ENCODE measurements at regions not wholly inside any gene's neighbourhood (a gene's known extent, or its start where the extent isn't known, plus 50 kb on each side); places are given as distances from the start of the nearest gene placed in this dataset.

DNA sequence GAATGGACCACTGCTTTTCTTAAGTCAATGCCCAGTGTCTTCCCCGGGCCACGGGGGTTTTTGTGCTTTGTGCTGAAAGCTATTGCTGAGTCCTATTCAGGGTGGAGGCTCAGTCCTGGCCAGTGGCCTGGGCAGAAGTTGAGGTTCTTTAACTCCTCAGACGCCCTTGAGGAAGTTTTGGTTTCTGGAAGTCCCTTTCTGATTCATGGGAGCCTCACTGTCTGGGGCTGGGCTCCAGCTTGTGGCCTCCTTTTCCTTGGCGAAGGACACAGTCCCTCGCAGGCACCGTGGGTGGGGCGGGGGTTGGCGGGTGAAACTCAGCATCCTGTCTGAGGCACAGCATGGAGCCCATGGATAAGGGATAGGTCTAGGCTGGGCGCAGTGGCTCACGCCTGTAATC lies 465.2 kb upstream of the HS6ST1 start:
- CTCF ChIA-PET = no interaction called here
- Mint-ChIP-seq H3K27ac (no peak overlapping the region), H3K9me3 (peaks cover 8% of the 10 kb centered on the region), H3K27me3 (no peaks in the 10 kb centered on the region), H3K4me3 (no peak overlapping the region), H3K4me1 (no peaks in the 10 kb centered on the region), H3K36me3 (ENCODE audit: low read depth) (no peaks in the 10 kb centered on the region)
- peak; percentile 3 for DNase-seq
- POLR2A ChIA-PET = no interaction called here

DNA sequence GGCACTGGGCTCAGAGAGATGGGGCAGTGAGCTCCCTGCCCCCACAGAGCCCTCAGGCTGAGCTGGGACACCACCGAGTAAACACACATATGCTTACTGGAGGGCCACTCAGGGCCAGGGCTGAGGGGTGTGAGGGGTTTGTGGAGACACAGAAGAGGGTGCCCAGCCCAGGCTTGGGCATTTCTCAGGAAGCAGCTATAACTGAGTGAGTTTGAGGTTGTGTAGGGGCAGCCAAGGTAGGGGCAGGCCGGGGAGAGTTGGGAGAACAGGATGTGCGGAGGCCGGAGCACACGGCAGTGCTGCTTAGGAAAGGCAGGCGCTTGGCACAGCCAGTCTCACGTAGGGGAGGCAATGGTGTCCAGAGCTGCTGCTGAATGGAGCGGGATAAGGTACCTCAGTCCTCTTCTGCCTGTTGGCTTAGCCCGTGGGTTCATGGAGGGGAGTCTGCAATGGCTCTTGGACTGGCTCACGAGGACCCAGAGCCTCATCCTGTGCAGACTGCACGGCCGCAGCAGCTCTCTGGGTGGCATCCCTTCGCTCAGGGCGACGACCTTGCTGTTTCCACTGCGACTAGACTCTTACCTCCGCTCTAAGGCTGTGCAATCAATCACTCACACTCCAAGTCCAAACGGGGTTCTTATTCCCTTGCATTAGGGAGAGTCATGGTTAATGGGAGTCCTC lies 466.1 kb upstream of the HS6ST1 start:
- Mint-ChIP-seq H3K9me3 (peaks cover 9% of the 10 kb centered on the region), H3K36me3 (ENCODE audit: low read depth) (no peaks in the 10 kb centered on the region), H3K4me1 (no peaks in the 10 kb centered on the region), H3K27me3 (no peaks in the 10 kb centered on the region), H3K4me3 (no peak overlapping the region), H3K27ac (no peak overlapping the region)
- POLR2A ChIA-PET = no interaction called here
- peak; percentile 1 for DNase-seq
- CTCF ChIA-PET = no interaction called here

DNA sequence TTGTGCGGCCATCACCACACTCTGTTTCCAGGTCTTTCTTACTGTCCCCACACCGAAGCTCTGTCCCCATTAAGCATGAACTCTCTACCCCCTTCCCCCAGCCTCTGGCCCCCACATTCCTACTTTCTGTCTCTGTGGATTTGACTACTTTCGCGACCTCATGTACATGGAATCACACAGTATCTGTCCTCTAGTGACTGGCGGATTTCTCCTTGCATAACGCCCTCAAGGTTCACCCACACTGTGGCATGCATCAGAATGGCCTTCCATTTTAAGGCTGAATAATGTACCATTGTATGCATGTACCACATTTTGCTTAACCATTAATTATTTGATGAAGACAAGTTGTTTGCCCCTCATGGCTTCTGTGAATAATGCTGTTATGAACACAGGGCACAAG lies 467.6 kb upstream of the HS6ST1 start:
- no peak overlapping the region for H3K4me3 Mint-ChIP-seq
- ChIA-PET CTCF (no interaction called here), POLR2A (no interaction called here)
- no peaks in the 10 kb centered on the region for H3K4me1 Mint-ChIP-seq
- H3K27ac Mint-ChIP-seq = no peak overlapping the region
- peaks cover 9% of the 10 kb centered on the region for H3K9me3 Mint-ChIP-seq
- DNase-seq = no peak
- H3K36me3 Mint-ChIP-seq (ENCODE audit: low read depth) = no peaks in the 10 kb centered on the region
- no peaks in the 10 kb centered on the region for H3K27me3 Mint-ChIP-seq

DNA sequence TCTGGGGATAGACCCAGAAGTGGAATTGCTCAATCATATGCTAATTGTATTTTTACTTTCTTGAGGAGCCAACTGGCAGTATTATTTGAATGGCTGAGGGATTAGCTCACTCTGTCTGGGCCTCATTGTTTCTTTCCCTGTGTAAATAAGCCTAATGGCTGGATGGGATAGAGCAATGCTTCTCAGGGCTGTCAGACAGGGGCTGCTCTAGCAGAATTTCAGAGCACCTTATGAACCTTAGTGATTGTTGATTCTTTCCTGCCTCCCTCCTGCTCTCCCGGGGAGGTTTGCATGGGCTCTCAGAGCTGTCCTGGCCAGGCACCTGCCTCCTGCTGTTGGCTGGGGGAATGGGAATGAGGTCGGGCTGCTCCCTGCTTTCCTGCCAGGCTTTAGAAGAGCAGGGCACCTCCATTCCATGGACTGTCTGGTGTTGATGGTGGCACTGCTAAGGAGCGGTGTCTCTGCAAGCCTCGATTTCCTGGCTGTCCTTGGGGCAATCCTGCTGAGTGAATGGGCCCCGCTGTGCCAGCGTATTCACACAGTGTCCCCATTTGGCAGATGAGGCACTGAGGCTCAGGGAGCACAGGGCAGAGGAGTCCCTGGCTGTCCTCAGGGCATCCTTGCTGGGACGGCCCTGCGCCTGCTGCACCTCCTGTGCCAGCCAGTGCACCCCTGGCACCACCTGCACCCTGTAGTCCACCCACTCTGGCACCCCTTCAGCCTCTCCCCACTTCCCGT lies 468.2 kb upstream of the HS6ST1 start:
- H3K27me3 Mint-ChIP-seq = no peaks in the 10 kb centered on the region
- no peaks in the 10 kb centered on the region for H3K4me1 Mint-ChIP-seq

DNA sequence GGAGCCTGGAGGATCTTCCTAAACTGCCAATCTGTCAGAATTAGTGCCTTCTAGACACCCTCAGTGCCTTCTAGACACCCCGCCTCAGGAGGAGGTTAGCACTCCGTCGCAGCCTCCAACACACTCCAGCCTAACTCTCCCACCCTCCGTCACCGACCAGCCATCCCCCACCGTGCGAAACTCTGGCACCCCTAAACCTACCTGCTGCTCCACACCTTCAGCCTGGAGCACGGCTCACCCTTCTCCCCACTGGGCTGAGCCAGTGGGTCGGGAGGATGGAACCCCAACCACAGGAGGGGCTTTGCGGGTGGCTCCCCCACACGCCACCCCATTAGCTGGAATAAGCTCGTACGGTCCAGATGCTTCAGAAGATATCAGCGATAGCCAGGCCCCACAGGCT lies 468.9 kb upstream of the HS6ST1 start:
- peaks cover 9% of the 10 kb centered on the region for H3K9me3 Mint-ChIP-seq
- no peaks in the 10 kb centered on the region for H3K4me1 Mint-ChIP-seq
- DNase-seq = no peak
- no peaks in the 10 kb centered on the region for H3K36me3 Mint-ChIP-seq (ENCODE audit: low read depth)
- H3K27ac Mint-ChIP-seq = no peak overlapping the region
- ChIA-PET POLR2A (no interaction called here), CTCF (no interaction called here)
- no peaks in the 10 kb centered on the region for H3K27me3 Mint-ChIP-seq
- H3K4me3 Mint-ChIP-seq = no peak overlapping the region

More for the DNA sequence above, 468.2 kb upstream of the HS6ST1 start:
- ChIA-PET POLR2A (no interaction called here), CTCF (no interaction called here)
- no peak overlapping the region for H3K4me3 Mint-ChIP-seq
- H3K9me3 Mint-ChIP-seq = peaks cover 9% of the 10 kb centered on the region
- no peak overlapping the region for H3K27ac Mint-ChIP-seq
- peak; percentile 0 for DNase-seq
- no peaks in the 10 kb centered on the region for H3K36me3 Mint-ChIP-seq (ENCODE audit: low read depth)

DNA sequence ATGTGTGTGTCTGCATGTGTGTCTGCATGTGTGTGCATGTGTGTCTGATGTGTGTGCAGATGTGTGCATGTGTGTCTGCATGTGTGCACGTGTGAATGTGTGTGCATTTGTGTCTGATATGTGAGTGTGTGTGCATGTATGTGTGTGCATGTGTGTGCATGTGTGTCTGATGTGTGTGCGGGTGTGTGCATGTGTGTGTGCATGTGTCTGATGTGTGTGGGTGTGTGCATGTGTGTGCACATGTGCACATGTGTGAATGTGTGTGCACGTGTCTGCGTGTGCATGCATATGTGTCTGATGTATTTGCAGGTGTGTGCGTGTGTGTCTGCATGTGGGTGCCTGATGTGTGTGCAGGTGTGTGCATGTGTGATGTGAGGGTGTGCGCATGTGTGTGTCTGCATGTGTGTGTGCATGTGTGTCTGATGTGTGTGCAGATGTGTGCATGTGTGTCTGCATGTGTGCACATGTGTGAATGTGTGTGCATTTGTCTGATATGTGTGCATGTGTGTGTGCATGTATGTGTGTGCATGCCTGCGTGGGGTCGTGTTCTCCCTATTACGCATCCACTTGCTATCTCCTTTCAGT lies 470.1 kb upstream of the HS6ST1 start:
- CTCF ChIA-PET = no interaction called here
- POLR2A ChIA-PET = no interaction called here
- no peak for DNase-seq
- Mint-ChIP-seq H3K4me1 (no peaks in the 10 kb centered on the region), H3K27ac (no peak overlapping the region), H3K4me3 (no peak overlapping the region), H3K36me3 (ENCODE audit: low read depth) (no peaks in the 10 kb centered on the region), H3K27me3 (no peaks in the 10 kb centered on the region), H3K9me3 (peaks cover 9% of the 10 kb centered on the region)

DNA sequence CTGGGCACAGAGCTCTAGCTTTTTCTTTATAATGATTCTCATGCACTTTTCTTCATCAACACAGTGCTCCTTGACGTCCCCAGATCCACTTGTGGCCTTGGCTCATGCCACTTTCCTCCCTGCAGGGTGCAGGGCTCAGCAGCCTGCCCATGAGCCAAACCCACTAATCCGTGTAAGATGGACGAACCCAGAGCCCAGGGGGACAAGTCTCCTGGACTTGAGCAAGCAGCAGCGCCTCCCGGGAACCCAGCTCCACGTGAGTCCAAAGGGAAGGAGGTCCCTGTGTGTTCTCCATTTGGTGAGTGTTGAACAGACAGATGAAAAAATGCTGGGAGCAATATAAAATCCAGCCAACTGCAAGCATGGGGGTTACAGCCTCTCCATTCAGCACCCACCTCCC lies 470.6 kb upstream of the HS6ST1 start:
- ChIA-PET CTCF (no interaction called here), POLR2A (no interaction called here)
- H3K9me3 Mint-ChIP-seq = peaks cover 9% of the 10 kb centered on the region
- no peaks in the 10 kb centered on the region for H3K36me3 Mint-ChIP-seq (ENCODE audit: low read depth)
- no peaks in the 10 kb centered on the region for H3K4me1 Mint-ChIP-seq
- H3K4me3 Mint-ChIP-seq = no peak overlapping the region
- H3K27ac Mint-ChIP-seq = no peak overlapping the region
- no peaks in the 10 kb centered on the region for H3K27me3 Mint-ChIP-seq
- no peak for DNase-seq

DNA sequence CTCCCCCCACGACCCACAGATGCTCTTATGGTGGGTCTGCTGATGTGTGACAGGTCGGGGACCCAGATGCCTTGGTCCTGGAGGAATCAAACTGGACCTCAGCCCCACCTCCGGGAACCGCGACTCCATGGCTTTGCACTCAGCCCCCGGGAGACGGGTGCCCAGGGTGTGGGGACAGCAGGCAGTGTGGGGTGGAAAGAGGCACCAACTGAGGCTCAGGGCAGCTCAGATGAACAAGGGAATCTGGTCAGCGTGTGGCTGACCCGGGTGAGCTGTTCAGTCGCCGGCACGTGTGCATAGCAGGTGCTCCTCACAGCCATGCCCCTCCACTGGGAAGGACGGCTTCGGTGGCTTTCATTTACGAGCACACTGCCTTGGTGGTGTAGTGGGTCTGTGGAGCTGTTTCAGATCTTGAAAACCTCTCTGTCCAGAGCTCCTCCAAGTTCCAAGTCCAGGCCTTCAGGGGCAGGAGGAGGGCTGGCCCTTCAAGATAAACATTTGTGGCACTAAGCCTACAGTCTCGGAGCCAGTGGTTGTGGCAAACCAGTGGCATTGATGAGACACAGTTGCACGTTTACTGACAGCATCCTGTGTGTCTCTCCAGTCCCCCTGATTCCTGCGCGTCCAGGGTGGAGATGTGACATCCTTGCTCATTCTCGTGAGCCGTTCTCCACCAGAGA lies 471.2 kb upstream of the HS6ST1 start:
- no peak for DNase-seq
- H3K4me1 Mint-ChIP-seq = no peaks in the 10 kb centered on the region

DNA sequence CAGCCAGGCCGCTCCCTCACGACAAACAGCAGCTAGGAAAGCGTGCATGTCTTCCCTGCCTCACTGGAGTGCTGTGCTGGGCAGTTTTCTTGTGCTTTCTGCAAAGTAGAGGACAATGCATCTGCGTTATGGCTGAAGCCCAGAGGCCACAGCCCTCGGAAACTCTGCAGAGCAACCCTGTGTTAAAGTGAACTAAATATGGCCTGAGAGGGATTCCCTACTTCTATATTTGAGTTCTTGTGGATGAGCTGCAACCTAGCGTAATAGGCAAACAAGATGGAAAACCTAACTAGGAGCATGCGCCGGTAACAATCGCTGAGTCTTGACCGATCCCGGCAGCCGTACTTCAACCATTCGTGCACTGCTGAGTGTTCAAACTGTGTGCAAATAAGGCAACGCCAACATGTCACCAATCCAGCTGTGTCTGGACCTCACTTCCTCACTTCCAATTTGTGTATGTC lies 471.9 kb upstream of the HS6ST1 start:
- no peaks in the 10 kb centered on the region for H3K36me3 Mint-ChIP-seq (ENCODE audit: low read depth)
- no peak overlapping the region for H3K27ac Mint-ChIP-seq
- DNase-seq = no peak
- H3K4me1 Mint-ChIP-seq = no peaks in the 10 kb centered on the region
- CTCF ChIA-PET = no interaction called here
- POLR2A ChIA-PET = no interaction called here
- peaks cover 9% of the 10 kb centered on the region for H3K9me3 Mint-ChIP-seq
- no peaks in the 10 kb centered on the region for H3K27me3 Mint-ChIP-seq
- no peak overlapping the region for H3K4me3 Mint-ChIP-seq

More for the DNA sequence above, 471.2 kb upstream of the HS6ST1 start:
- peaks cover 9% of the 10 kb centered on the region for H3K9me3 Mint-ChIP-seq
- no peak overlapping the region for H3K27ac Mint-ChIP-seq
- no peaks in the 10 kb centered on the region for H3K36me3 Mint-ChIP-seq (ENCODE audit: low read depth)
- ChIA-PET POLR2A (no interaction called here), CTCF (no interaction called here)
- H3K4me3 Mint-ChIP-seq = no peak overlapping the region
- H3K27me3 Mint-ChIP-seq = no peaks in the 10 kb centered on the region

DNA sequence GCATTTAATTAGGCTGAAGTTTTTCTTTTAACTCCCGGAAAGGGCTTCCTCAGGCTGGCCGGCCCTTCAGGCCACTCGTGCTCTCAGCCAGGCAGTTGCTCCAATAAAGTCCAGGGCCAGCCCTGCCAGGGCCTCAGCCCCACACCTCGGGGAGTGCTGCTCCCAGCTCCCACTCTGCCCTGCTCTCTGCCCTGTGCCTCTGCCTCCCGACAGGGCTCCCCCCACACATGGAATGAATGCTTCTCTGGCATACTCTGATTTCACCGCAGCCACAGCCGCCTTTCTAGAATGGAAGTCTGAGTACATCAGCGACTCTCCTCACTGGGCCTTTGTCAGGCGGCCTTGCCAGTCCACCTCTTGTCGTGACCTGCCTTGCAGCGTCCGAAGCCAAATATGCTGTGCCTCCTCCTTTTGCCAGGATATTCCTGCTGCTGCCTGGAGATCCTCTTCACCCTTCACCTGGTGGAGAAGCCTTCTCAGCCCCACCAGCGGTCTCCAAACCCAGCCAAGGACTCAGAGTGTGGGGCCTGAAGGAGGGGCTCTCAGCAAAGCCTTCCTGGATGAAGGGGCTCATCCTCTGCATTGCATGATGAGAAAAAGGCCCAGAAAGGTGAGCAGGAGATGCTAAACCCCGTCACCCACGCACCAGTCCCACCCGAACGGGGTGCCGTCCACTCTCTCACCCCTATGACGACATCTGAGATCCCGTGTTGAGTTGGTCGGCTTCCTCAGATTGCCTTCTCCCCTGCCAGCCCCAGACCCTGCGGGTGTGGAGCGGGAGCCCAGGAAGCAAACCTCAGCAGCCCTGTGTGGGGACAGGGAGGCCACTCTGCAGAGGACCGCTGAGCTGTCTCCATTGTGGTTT lies 472.7 kb upstream of the HS6ST1 start:
- CTCF ChIA-PET = no interaction called here
- Mint-ChIP-seq H3K4me1 (no peaks in the 10 kb centered on the region), H3K27me3 (no peaks in the 10 kb centered on the region), H3K36me3 (ENCODE audit: low read depth) (no peaks in the 10 kb centered on the region), H3K4me3 (no peak overlapping the region), H3K27ac (no peak overlapping the region), H3K9me3 (peaks cover 9% of the 10 kb centered on the region)
- no peak for DNase-seq
- POLR2A ChIA-PET = no interaction called here

DNA sequence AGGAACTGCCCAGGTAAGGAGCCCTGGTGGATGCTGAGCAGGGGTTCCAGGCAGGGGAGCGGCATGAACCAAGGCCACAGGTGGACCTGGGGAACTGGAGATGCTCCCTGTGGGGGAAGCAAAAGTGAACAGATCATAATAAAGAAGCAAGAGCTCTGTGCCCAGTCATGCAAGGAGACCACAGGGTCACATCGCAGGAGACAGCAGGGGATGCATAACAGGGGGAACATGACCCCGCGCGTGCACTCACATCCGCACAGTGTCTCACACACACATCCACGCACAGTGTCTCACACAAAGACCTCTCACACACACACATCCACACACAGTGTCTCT lies 473.3 kb upstream of the HS6ST1 start:
- H3K9me3 Mint-ChIP-seq = peaks cover 9% of the 10 kb centered on the region
- H3K4me3 Mint-ChIP-seq = no peak overlapping the region
- H3K36me3 Mint-ChIP-seq (ENCODE audit: low read depth) = no peaks in the 10 kb centered on the region
- ChIA-PET CTCF (no interaction called here), POLR2A (no interaction called here)
- DNase-seq = no peak
- no peaks in the 10 kb centered on the region for H3K27me3 Mint-ChIP-seq
- no peak overlapping the region for H3K27ac Mint-ChIP-seq
- H3K4me1 Mint-ChIP-seq = no peaks in the 10 kb centered on the region

DNA sequence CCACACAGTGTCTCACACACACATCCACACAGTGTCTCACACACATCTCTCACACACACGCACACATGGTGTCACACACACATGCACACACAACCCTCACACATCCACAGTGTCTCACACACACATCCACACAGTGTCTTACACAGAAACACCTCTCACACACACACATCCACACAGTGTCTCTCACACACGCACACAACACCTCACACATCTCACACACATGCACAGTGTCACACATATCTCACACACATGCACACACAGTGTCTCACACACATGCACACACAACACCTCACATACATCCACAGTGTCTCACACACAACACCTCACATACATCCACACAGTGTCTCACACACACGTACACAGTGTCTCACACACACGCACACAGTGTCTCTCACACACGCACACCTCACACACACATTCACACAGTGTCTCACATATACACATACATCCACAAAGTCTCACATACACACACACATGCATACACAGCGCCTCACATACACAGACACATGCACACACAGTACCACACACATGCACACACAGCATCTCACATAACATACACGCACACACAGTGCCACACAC lies 473.9 kb upstream of the HS6ST1 start:
- no peak overlapping the region for H3K4me3 Mint-ChIP-seq
- ChIA-PET POLR2A (no interaction called here), CTCF (no interaction called here)
- H3K9me3 Mint-ChIP-seq = peaks cover 9% of the 10 kb centered on the region
- no peak for DNase-seq
- no peaks in the 10 kb centered on the region for H3K4me1 Mint-ChIP-seq
- H3K27me3 Mint-ChIP-seq = no peaks in the 10 kb centered on the region
- H3K36me3 Mint-ChIP-seq (ENCODE audit: low read depth) = no peaks in the 10 kb centered on the region
- H3K27ac Mint-ChIP-seq = no peak overlapping the region
